ENCODE measurements at regions not wholly inside any gene's neighbourhood (a gene's known extent, or its start where the extent isn't known, plus 50 kb on each side); places are given as distances from the start of the nearest gene placed in this dataset.

GRCh38 chr5:17441351-17441750, 56.7 kb upstream of the TAF11L2 start:
- no peak for TF ChIP-seq CTCF (IDR thresholded peaks at IDR 0.05; ENCODE audit: low read depth, low read length)
- peak; percentile 91 for DNase-seq (ENCODE audit: low read depth, low spot score)
- no peak overlapping the region for H3K4me3 ChIP-seq (ENCODE audit: low read depth, low read length)
- in situ Hi-C loops (cut with HindIII; ENCODE audit: low sequenced_read_pairs), result no loop called here

- TF ChIP-seq CTCF (IDR thresholded peaks at IDR 0.05; ENCODE audit: low read depth, low read length), result no peak
- H3K4me3 ChIP-seq (ENCODE audit: low read depth, low read length), result no peak overlapping the region
- no peak for DNase-seq (ENCODE audit: low read depth, low spot score)
- in situ Hi-C loops (cut with HindIII; ENCODE audit: low sequenced_read_pairs), result no loop called here
These were observed 54.5 kb upstream of the TAF11L2 start for GRCh38 chr5:17443333-17444130.

- TF ChIP-seq CTCF (IDR thresholded peaks at IDR 0.05; ENCODE audit: low read depth, low read length), result no peak
- in situ Hi-C loops (cut with HindIII; ENCODE audit: low sequenced_read_pairs), result no loop called here
- H3K4me3 ChIP-seq (ENCODE audit: low read depth, low read length), result no peak overlapping the region
- peak; percentile 30 for DNase-seq (ENCODE audit: low read depth, low spot score)
These were observed 53.5 kb upstream of the TAF11L2 start for GRCh38 chr5:17444496-17444895.

GRCh38 chr5:17445185-17445584, 52.8 kb upstream of the TAF11L2 start:
- H3K4me3 ChIP-seq (ENCODE audit: low read depth, low read length), result no peak overlapping the region
- DNase-seq (ENCODE audit: low read depth, low spot score), result no peak
- TF ChIP-seq CTCF (IDR thresholded peaks at IDR 0.05; ENCODE audit: low read depth, low read length), result no peak
- in situ Hi-C loops (cut with HindIII; ENCODE audit: low sequenced_read_pairs), result no loop called here

Measured in astrocyte of the spinal cord (primary cell).